Liver (tissue), 8 donors: ENCODE measurements at regions not wholly inside any gene's neighbourhood (a gene's known extent, or its start where the extent isn't known, plus 50 kb on each side); places are given as distances from the start of the nearest gene placed in this dataset.

Experiments used
- DNase-seq: peaks from one replicate; pipeline ENCODE4 v3.0.0-alpha.2; 2017; ENCODE audit warnings: low spot score
- H3K27ac ChIP-seq, 2 donors: one replicate each; pipeline ENCODE4 v1.7.0; 2013; ENCODE audit warnings: inconsistent platforms in 2 of 2, low read length in 2 of 2, control low read depth in 1 of 2, low read depth in 1 of 2, mild to moderate bottlenecking in 1 of 2
- H3K27me3 ChIP-seq, 4 donors: one replicate each; pipeline versions ENCODE4 v1.6.1 to v1.7.0; 2013; ENCODE audit warnings: low read length in 3 of 4, inconsistent platforms in 1 of 4, mild to moderate bottlenecking in 1 of 4, moderate library complexity in 1 of 4; ENCODE audit not compliant: control insufficient read depth in 4 of 4, insufficient read depth in 4 of 4
- H3K36me3 ChIP-seq, 4 donors: one replicate each; pipeline versions ENCODE4 v1.6.1 to v1.7.0; 2013; ENCODE audit warnings: low read length in 3 of 4, mild to moderate bottlenecking in 3 of 4, low read depth in 1 of 4, moderate library complexity in 1 of 4; ENCODE audit not compliant: control insufficient read depth in 4 of 4, insufficient read depth in 3 of 4
- H3K4me1 ChIP-seq, 4 donors: one replicate each; pipeline versions ENCODE4 v1.6.1 to v1.7.0; 2013; ENCODE audit warnings: low read length in 3 of 4, mild to moderate bottlenecking in 3 of 4, moderate library complexity in 1 of 4; ENCODE audit not compliant: control insufficient read depth in 4 of 4, insufficient read depth in 4 of 4
- H3K4me3 ChIP-seq, 3 donors: one replicate each; pipeline versions ENCODE4 v1.6.1 to v1.7.0; 2013; ENCODE audit warnings: low read length in 3 of 3, control low read depth in 1 of 3, low read depth in 1 of 3, mild to moderate bottlenecking in 1 of 3
- H3K9ac ChIP-seq, 2 donors: one replicate each; pipeline ENCODE4 v1.7.0; 2013; ENCODE audit warnings: low read length in 2 of 2, mild to moderate bottlenecking in 2 of 2, moderate library complexity in 2 of 2, control low read depth in 1 of 2, low read depth in 1 of 2
- H3K9me3 ChIP-seq, 4 donors: one replicate each; pipeline versions ENCODE4 v1.6.1 to v1.7.0; 2013; ENCODE audit warnings: low read length in 3 of 4; ENCODE audit not compliant: control insufficient read depth in 4 of 4
- EGR1 ChIP-seq, 2 donors: IDR thresholded peaks; 2 replicates each; pipeline ENCODE4 v1.6.1; 2016 to 2018; ENCODE audit warnings: antibody characterized with exemption in 2 of 2, low read depth in 2 of 2
- FOXA1 ChIP-seq: IDR thresholded peaks from 2 replicates; pipeline ENCODE4 v1.6.1; 2016; ENCODE audit warnings: antibody characterized with exemption
- FOXA2 ChIP-seq: IDR thresholded peaks from 2 replicates; pipeline ENCODE4 v1.6.1; 2016; ENCODE audit warnings: antibody characterized with exemption
- GABPA ChIP-seq, 2 donors: IDR thresholded peaks in 1 of 2; conservative IDR thresholded peaks in 1 of 2; 2 replicates each; pipeline ENCODE4 v1.6.1; 2016; ENCODE audit warnings: antibody characterized with exemption in 2 of 2, mild to moderate bottlenecking in 1 of 2, moderate library complexity in 1 of 2
- HNF4A ChIP-seq, 2 donors: conservative IDR thresholded peaks; 2 replicates each; pipeline ENCODE4 v1.6.1; 2016; ENCODE audit warnings: antibody characterized with exemption in 2 of 2, mild to moderate bottlenecking in 2 of 2
- JUND ChIP-seq, 2 donors: IDR thresholded peaks; 2 replicates each; pipeline ENCODE4 v1.6.1; 2016; ENCODE audit warnings: antibody characterized with exemption in 2 of 2
- NR2F2 ChIP-seq: IDR thresholded peaks from 2 replicates; pipeline ENCODE4 v1.6.1; 2016; ENCODE audit warnings: antibody characterized with exemption
- RAD21 ChIP-seq, 2 donors: IDR thresholded peaks; 2 replicates each; pipeline ENCODE4 v1.6.1; 2016; ENCODE audit warnings: antibody characterized with exemption in 2 of 2, mild to moderate bottlenecking in 2 of 2
- RXRA ChIP-seq, 2 donors: IDR thresholded peaks; 2 replicates each; pipeline ENCODE4 v1.6.1; 2017 to 2018; ENCODE audit warnings: antibody characterized with exemption in 2 of 2, mild to moderate bottlenecking in 1 of 2
- SP1 ChIP-seq: IDR thresholded peaks from 2 replicates; pipeline ENCODE4 v1.6.1; 2018; ENCODE audit warnings: antibody characterized with exemption, mild to moderate bottlenecking
- TAF1 ChIP-seq: conservative IDR thresholded peaks from 2 replicates; pipeline ENCODE4 v1.6.1; 2016; ENCODE audit warnings: antibody characterized with exemption, mild to moderate bottlenecking
- YY1 ChIP-seq: IDR thresholded peaks from 2 replicates; pipeline ENCODE4 v1.6.1; 2016; ENCODE audit warnings: antibody characterized with exemption, mild to moderate bottlenecking
- WGBS: extraction: QIAGEN DNeasy Blood & Tissue Kit; methylation state at CpG from one replicate; pipeline ENCODE4 v1.1.7; 2013; 5-methylcytosine and 5-hydroxymethylcytosine counted together
- TF ChIP-seq, protein P1 (sequence below): IDR thresholded peaks from 2 replicates; pipeline ENCODE4 v1.6.1; 2016; ENCODE audit warnings: antibody characterized with exemption
- TF ChIP-seq, protein P2 (sequence below): IDR thresholded peaks from 2 replicates; pipeline ENCODE4 v1.6.1; 2016; ENCODE audit warnings: antibody characterized with exemption
- TF ChIP-seq, protein P3 (sequence below): IDR thresholded peaks from 2 replicates; pipeline ENCODE4 v1.6.1; 2016; ENCODE audit warnings: antibody characterized with exemption, mild to moderate bottlenecking
- TF ChIP-seq, protein P4 (sequence below): IDR thresholded peaks from 2 replicates; pipeline ENCODE4 v1.6.1; 2016; ENCODE audit warnings: antibody characterized with exemption
- TF ChIP-seq, protein P5 (sequence below): fragments of 150-350 bp; IDR thresholded peaks from 2 replicates; pipeline ENCODE4 v1.5.1; 2017; ENCODE audit warnings: improper control_type of control experiment, low read depth, low read length; ENCODE audit not compliant: missing input control
- donor health status: healthy.
- donor health status: healthy.
- donor health status: healthy.
- donor health status: healthy.
- donor health status: healthy.

DNA sequence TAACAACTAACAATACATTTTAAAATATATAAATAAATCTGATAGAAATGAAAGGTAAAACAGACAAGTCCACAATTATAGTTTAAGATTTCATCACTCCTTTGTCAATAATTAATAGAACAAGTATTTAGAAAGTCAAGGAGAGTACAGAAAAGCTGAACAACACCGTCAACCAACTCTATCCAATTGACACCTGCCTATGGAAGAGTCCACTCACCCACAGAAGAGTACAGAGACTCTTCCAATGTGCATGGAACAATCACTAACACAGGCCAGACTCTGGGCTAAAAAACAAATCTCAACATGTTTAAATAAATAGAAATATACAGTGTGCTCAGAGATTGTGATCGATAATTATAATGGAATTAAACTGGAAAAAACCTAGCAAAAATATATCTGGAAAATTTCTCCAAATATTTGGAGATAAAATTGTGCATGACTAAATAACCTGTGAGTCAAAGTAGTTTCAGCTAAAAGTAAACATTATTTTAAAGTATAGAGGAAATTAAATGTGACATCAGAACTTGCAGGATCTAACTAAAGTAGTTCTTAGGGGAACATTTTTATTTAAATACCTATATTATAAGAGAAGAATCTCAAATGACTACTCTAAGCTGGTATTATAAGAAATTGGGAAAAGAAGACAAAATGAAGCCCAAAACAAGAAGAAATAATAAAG, 109.9 kb upstream of the EGFR start:
- Histone ChIP-seq H3K27ac (no peak overlapping the region), H3K27me3 (no peaks in the 10 kb centered on the region), H3K9ac (no peak overlapping the region), H3K9me3 (no peaks in the 10 kb centered on the region), H3K4me1 (peaks cover 0 to 6% (median 3%) of the 10 kb centered on the region in 4 donors), H3K4me3 (no peak overlapping the region), H3K36me3 (no peaks in the 10 kb centered on the region)
- TF ChIP-seq SP1: peak; percentile 20
- TF ChIP-seq GABPA (IDR thresholded peaks at IDR 0.05 in 1 of 2, conservative IDR thresholded peaks at IDR 0.05 in 1 of 2): no peak
- TF ChIP-seq, protein P1, sequence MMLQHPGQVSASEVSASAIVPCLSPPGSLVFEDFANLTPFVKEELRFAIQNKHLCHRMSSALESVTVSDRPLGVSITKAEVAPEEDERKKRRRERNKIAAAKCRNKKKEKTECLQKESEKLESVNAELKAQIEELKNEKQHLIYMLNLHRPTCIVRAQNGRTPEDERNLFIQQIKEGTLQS: peak; percentile 22
- no peak for TF ChIP-seq RAD21 (IDR thresholded peaks at IDR 0.05)
- TF ChIP-seq YY1: no peak
- TF ChIP-seq FOXA1: no peak
- TF ChIP-seq NR2F2: no peak
- TF ChIP-seq, protein P2, sequence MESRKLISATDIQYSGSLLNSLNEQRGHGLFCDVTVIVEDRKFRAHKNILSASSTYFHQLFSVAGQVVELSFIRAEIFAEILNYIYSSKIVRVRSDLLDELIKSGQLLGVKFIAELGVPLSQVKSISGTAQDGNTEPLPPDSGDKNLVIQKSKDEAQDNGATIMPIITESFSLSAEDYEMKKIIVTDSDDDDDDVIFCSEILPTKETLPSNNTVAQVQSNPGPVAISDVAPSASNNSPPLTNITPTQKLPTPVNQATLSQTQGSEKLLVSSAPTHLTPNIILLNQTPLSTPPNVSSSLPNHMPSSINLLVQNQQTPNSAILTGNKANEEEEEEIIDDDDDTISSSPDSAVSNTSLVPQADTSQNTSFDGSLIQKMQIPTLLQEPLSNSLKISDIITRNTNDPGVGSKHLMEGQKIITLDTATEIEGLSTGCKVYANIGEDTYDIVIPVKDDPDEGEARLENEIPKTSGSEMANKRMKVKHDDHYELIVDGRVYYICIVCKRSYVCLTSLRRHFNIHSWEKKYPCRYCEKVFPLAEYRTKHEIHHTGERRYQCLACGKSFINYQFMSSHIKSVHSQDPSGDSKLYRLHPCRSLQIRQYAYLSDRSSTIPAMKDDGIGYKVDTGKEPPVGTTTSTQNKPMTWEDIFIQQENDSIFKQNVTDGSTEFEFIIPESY: no peak
- TF ChIP-seq TAF1: no peak
- TF ChIP-seq FOXA2: no peak
- no peak for TF ChIP-seq EGR1 (IDR thresholded peaks at IDR 0.05; ENCODE audit: low read depth in 2 of 2)
- TF ChIP-seq, protein P3, sequence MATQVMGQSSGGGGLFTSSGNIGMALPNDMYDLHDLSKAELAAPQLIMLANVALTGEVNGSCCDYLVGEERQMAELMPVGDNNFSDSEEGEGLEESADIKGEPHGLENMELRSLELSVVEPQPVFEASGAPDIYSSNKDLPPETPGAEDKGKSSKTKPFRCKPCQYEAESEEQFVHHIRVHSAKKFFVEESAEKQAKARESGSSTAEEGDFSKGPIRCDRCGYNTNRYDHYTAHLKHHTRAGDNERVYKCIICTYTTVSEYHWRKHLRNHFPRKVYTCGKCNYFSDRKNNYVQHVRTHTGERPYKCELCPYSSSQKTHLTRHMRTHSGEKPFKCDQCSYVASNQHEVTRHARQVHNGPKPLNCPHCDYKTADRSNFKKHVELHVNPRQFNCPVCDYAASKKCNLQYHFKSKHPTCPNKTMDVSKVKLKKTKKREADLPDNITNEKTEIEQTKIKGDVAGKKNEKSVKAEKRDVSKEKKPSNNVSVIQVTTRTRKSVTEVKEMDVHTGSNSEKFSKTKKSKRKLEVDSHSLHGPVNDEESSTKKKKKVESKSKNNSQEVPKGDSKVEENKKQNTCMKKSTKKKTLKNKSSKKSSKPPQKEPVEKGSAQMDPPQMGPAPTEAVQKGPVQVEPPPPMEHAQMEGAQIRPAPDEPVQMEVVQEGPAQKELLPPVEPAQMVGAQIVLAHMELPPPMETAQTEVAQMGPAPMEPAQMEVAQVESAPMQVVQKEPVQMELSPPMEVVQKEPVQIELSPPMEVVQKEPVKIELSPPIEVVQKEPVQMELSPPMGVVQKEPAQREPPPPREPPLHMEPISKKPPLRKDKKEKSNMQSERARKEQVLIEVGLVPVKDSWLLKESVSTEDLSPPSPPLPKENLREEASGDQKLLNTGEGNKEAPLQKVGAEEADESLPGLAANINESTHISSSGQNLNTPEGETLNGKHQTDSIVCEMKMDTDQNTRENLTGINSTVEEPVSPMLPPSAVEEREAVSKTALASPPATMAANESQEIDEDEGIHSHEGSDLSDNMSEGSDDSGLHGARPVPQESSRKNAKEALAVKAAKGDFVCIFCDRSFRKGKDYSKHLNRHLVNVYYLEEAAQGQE: no peak
- TF ChIP-seq, protein P4, sequence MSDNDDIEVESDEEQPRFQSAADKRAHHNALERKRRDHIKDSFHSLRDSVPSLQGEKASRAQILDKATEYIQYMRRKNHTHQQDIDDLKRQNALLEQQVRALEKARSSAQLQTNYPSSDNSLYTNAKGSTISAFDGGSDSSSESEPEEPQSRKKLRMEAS: no peak
- TF ChIP-seq, protein P5, sequence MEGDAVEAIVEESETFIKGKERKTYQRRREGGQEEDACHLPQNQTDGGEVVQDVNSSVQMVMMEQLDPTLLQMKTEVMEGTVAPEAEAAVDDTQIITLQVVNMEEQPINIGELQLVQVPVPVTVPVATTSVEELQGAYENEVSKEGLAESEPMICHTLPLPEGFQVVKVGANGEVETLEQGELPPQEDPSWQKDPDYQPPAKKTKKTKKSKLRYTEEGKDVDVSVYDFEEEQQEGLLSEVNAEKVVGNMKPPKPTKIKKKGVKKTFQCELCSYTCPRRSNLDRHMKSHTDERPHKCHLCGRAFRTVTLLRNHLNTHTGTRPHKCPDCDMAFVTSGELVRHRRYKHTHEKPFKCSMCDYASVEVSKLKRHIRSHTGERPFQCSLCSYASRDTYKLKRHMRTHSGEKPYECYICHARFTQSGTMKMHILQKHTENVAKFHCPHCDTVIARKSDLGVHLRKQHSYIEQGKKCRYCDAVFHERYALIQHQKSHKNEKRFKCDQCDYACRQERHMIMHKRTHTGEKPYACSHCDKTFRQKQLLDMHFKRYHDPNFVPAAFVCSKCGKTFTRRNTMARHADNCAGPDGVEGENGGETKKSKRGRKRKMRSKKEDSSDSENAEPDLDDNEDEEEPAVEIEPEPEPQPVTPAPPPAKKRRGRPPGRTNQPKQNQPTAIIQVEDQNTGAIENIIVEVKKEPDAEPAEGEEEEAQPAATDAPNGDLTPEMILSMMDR: no peak
- TF ChIP-seq JUND (IDR thresholded peaks at IDR 0.05): no peak
- peak; percentile 41 to 48 for TF ChIP-seq HNF4A (conservative IDR thresholded peaks at IDR 0.05)
- no peak for TF ChIP-seq RXRA (IDR thresholded peaks at IDR 0.05)
- no peak for DNase-seq
- WGBS: 61% methylated on average over 2 of the region's 2 CpGs
